HG03439 (cell line): ENCODE measurements at regions not wholly inside any gene's neighbourhood (a gene's known extent, or its start where the extent isn't known, plus 50 kb on each side); places are given as distances from the start of the nearest gene placed in this dataset.

Experiments
- ATAC-seq: cut with Tn5 transposase; IDR thresholded peaks from one replicate; pipeline ENCODE4 v1.9.1; 2021; ENCODE audit warnings: mild to moderate bottlenecking, moderate library complexity; ENCODE audit not compliant: unreplicated experiment

DNA sequence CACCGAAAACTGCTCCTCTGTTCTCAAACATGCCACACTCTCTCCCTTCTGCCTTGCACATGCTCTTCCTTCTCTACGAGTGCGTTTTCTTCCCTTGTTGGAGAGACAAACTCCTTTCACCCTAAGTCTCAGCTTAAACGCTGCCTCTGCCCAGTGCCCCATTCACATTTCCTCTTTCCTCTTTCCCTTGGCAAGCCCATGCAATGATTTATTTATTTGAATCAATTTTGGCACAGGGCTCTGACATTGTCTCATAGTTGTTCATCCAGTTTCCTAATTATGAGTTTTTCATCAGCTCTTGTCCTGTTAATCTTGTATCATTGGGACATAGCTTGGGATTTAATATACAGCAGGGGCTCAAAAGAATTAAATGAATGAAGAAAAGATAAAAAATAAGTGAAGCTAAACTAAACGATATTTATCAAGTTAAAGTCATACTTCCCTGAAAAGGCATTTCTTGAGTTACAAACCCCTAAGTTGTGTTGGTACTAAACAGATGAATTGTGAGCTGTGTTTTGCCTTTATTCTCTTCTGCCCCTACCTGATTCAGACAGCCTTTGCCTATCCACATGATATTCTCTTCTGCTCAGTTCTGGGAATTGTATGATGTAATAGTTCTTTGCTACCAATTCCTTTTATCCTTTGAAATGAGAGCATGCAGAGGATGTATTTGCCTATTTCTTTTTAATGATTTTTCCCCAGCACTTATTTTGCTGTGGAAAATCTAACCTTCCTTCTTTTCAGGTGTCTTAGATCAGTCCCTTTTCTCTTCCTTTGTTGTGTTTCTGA, 704.4 kb downstream of the UTRN start:
- no peak for ATAC-seq

DNA sequence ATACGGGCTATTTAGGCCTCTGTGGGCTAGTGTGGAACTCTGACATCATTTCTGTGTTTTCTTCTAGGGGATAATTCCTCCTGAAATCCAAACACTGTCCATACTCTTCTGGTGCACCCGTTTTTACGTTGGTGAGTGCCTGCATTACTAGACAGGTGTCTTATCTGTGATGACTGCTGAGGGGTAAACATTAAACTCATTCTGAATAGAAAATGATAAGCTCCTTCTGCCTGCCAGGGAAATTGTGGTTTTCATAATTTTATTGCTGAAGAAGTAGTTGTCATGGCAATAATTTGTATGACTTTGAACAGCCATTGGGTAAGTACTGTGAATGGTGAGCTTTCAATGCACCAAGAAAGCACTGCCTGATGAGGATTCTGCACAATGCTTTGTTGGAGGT, 705.6 kb downstream of the UTRN start:
- no peak for ATAC-seq

DNA sequence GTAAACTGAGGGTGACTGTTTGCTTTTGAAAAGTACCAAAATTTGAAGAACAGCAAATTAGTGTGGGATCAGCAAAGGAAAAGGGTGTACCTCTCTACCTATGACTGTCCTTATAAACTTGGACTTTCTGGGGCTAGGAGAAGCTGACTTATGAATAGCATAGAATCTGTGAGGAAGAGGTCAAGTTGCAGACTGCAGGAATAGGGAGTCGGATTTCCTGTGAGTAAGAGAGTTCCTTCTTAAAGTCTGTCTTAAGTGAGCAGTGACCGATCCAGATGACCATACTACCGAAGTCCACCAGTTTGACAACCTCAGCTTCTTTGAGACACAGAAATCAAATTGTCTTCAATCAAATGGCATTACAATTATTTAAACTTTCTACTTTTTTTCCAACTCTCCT, 708.7 kb downstream of the UTRN start:
- ATAC-seq = no peak

DNA sequence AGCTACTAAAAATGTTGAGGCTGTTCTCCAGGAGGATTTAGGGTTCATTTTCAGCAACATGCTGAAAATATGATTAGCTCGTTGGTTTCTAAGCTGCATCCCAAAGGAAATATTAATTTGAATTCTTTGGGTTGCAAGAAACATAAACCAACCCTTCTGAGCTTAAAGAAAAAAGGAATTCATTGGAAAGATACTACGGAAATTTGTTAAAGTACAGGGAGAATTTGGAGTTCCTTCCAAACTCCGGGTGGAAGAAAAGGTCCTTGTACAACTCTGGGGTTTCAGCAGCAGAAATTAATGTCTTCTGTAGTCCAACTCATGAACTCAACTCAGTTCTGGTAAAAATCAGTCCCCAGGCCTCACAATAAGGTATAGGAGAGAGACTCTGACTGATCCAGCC, 712.9 kb downstream of the UTRN start:
- no peak for ATAC-seq

DNA sequence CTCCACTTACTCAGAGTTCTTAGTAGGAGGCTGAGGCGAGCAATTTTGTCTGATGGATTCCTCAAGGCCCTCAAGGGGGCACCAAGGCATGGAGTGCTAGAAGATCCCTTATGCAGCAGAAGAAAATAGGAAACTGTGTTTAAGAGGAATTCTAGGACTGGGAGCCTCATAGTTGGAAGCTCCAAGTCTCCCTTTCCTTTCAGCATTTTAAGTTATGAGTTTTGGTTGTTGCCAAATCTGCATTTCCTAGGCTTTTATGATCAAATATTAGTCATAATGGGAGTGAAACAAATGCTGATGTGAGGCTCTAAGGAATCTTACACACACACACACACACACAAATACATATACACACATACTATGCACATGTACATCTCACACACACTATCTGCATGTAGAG, 714.0 kb downstream of the UTRN start:
- no peak for ATAC-seq

DNA sequence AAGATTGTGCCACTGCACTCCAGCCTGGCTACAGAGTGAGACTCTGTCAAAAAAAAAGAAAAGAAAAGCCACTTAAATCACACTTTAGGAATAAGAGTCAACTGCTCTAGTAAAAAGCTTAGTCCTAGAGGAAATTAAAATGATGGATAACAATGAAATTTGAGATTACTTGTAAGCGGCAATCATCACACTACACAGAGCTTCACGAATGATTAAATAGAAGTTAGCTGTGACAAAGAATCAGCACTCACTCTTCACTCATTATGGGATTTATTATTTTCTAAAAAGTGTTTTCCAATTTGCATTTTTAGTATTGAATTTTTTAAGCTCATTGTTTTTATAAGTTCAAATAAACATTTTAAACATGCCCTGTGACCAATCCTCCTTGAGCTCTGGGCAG, 718.0 kb downstream of the UTRN start:
- ATAC-seq = no peak

DNA sequence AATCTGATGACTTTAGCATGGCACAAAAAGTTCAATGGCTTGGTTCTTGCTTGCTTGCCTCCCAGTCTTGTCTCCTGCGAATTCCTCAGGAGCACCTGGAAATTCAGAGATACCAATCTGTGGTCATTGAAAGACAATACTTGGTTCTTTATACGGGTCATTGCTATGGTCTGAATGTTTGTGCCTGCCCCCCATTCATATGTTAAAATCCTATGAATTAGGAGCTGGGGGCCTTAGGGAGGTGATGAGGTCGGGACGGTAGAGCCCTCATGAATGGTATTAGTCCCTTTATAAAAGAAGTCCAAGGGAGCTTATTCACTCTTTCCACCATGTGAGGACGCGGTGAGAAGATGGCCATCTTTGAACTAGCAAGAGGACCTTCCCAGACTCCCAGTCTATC, 721.8 kb downstream of the UTRN start:
- no peak for ATAC-seq

DNA sequence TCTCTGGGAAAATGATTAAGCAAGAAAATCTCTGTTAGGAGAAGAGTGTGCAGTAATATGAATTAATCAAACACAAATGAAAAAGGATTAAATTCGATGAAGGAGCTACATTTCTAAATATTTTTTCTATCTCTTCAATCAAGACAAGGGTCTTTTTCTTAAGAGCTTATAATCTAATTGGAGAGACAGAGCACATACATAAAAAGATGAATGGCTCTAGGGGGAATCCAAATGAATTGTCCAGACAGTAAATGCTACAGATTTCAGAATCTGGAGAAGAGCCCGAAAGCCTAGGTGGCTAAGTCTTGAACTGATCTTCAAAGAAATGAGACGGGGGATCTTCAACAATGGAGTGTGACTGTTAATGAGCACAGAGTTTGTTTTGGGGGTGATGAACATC, 723.6 kb downstream of the UTRN start:
- ATAC-seq = no peak

DNA sequence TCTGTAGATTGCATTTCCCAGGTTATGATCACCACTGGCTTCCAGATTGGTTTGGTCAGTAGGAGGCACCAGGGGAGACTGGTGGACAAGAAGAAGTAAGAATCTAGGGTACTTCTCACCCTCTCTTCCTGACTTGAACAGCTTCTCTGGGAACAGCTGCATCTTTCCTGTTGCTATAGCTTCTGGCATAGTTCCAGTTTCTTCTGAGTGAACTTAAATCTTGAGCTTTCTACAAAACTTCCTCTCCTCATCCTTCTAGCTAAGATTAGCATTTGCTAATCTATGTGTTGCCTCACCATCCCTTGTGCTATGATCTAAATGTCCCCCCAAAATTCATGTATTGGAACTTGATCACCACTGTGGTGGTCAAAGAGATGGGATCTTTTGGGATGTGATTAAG, 724.6 kb downstream of the UTRN start:
- no peak for ATAC-seq

DNA sequence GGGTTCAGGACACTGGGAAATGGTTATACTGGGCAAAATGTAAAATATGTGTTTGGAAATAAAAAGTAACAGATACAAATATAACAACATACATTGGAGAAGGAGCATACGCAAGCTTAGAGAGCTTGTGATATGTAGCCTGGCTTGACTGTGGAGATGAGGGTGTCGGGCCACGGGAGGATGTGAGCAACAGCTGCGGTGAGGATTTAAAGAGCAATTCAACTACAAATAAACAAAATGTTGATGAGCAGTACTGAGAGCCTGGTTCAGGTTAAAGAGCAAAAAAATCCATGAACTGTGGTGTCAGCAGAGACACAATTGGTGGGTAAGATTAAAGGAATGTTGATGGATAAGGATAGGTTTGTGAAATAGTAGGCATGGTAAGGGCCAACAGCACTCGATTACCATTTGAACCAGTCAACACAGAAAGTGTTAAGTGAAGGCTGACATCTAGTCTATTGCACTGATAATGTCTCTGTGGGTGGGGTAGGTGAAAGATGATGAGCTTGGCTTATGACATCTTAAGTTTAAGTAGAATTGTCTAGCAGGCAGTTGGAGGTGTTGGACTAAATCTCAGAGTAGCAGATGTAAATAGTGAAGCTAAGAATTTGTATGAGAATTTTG, 723.2 kb downstream of the EPM2A start:
- no peak for ATAC-seq

DNA sequence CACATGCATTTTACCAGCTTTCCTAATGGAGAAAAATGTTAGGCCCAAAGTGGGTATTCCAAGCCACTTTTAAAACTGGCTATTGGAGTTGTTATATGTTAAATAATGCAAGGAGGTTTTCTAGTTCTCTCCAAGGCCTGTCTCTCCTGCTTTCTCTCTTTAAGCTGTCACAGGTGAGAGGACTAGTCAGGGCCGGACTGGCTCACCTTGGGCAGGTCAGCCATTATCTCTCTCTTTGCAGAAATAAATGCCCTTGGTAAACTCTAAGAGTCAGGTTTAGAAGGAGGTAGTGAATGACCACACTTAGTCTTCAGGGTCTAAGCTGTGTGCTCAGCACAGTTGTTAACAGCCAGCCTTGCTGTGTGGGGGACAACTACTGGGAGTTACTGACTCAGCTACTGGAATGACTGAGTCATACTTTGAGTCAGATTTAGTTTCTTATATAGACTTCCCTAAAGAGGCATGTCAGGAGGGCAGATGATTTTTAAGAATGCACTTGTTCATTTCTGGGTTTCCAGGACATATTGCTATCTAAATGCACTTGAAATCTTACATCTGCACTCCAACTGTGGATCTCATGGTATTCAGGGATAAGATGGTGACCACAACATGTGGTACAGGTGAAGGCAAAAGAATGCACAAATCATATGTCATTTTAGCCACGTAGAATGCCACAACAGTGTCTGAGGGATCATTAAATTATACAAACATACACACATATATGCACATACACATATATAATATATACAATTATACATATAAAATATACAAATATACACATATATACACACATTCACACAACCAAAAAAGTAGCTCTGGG, 719.4 kb downstream of the EPM2A start:
- ATAC-seq = peak; percentile 98

DNA sequence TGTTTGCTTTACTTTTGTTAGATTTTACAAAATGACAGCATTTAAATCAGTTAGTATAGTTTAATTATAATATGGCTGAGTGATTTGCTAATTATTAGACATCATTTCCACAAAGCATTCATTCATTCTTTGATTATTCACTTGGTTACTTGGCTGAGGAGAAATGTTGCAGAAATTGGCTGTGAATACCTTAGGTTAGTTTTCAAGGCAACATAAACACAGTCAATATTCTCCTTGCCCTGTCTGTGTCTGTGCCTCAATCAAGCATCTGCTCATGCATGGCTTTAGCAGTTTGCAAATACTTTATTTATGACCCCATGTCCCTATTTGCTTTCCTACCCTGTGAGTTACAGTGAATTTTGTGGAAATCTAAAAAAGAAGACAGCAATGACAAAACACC, 718.3 kb downstream of the EPM2A start:
- ATAC-seq = no peak

DNA sequence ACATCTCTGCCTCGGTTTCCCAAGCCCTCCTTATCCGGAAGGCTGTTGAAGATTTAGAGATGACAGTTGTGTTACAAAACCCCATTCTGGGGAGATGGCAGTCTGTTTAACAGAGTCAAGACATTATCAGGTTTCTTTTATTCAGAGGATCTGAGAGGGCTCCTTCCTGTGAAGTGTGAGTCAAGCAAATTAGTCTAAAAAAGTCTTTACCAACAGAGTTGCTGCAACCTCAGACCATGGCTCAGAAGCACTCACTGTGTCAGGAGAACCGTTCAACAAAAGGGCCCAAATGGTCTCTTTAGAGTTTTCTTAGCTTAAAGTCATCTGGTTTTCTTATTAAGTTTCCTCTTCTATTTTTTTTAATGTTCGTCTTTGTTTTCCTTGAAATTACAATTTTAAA, 717.8 kb downstream of the EPM2A start:
- ATAC-seq = no peak

DNA sequence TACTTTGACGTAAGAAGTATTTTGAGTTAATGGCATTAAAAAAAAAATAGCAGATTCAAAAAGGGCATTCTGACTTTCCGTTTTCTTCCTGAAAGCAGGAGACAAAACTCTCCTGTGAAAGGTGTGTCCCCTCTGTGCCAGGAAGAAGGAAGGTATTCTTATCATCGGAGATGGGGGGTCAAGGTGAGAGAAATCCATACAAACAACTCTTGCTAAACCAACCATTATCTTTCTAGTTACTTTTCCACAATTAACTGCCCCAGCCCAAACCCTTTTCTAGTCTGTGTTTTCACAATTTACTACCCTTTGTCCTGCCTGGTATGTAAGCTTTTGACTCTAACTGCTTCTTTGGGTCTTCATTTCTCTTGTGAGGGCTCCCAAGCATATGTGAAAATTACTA, 717.3 kb downstream of the EPM2A start:
- no peak for ATAC-seq

DNA sequence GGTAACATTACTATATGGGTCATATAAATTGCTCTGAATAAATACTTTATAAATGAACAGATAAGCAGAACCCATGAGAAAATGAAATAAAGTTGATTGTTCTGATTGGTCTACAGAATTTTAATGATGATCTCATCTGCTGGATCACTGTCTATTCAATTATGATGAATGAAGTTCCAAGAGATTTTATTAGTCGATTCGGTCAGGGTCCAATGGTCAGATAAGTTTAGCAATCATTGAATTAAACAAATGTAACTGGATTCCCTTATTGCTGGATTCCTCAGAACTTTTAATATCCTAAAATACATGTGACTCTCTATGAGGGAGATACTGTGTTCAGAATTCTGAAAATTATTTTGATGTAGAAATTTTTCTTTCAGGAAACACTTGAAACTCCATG, 715.2 kb downstream of the EPM2A start:
- no peak for ATAC-seq

DNA sequence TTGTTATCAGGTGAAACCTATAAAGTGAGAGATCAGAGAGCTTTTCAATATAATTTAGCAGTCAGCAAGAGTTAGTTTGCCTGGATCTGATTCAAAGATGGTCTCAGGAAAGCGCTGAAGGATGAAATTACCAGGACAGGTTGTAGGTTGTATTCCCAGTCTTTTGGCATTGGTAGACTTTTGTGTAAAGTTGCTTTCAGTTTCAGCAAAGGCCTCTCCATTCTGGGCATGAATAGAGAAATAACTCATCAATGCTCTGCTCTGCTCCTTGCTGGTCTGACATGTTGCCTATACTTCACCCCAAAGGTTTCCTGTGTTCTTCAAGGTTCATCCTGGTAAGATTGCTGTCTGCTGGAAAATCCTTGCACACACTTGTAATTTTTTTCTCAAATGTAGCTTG, 714.8 kb downstream of the EPM2A start:
- ATAC-seq = no peak

DNA sequence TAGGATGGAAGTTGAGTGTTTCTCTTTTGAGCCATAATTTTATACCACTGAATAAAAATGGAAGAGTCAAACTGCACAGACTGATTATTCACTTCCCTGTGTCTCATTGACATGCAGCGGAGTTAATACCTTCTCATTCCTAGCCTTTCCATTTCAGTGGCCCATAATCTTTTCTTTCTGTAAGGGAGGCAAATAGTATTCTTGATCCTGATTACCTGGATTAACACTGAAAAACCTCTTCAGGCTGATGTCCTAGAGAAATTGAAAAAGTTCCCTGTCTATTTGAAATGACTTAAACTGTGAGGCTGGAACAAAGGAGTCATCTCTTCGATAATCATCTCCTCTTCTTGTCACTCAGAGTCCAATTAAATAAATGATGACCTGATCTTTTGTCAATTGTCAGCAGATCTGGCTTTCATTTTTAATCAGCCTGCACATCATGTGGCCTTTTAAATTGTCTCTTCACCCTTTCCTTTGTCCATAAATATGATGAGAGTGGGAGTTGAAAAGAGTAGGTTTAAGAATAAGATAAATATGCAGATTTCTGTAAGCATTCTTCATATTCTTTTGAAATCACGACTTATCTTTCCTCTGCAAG, 713.0 kb downstream of the EPM2A start:
- no peak for ATAC-seq

DNA sequence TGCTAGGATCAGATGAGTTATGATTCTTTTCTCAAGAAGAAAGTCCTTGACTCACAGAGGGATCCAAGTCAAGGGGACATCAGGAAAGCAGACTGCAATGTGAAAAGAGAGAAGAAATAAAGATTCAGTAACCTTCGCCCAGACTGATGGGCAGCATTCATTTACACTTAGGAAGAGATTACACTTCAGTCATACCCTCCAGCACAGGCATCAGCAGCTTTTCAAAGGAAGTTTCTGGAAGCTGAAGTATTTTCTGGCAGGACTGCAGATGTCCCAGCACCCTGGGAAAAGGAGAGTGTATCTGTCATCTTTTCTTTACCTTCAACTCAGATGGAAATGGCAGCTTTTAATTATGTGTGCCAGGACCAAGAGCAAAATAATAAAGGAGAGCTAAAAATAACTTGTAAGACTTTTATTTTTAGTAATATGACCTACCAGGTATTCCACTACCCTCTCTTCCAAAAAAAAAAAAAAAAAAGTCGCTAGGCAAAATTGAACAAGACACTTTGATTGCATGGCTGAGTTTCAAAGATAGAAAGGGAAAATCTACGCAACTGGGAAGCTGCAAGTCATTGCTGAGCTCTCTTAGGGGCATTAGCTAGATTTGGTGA, 712.1 kb downstream of the EPM2A start:
- ATAC-seq = no peak

DNA sequence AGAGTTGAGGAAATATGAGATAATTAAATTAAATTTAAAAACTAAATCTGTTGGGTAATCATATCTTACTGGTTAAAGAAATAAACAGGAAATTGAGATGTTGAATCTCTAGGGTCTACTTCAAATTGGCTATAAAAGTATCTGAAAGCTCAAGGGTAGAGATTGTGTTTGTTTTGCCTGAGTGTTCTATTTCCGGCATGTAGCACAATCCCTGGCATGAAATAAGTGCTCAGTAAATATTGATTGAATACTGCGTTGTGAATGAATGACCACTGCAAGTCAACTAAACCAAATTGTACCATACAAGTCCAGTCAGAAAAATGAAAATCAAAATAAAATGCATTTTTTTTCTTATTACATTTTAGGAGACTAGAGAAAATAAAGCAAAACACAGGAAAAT, 709.8 kb downstream of the EPM2A start:
- no peak for ATAC-seq

DNA sequence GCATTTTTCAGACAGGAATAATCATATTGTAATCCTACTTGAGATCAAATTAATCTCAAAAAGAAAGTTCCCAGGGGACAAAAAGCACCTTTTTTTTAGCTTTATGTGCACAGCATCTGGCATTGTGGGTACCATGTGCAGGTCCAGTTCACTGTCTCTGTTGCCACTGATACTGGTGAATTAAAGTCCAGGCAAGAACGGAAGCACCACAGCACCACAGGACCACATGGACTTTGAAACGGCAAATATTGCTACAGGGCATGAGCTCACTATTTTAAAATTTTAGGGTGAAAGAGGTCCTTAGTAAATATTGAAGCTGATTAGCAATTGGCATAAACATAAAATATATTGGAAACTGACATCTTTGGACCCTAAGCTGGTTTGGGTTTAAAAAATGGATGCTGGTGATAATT, 709.0 kb downstream of the EPM2A start:
- no peak for ATAC-seq

DNA sequence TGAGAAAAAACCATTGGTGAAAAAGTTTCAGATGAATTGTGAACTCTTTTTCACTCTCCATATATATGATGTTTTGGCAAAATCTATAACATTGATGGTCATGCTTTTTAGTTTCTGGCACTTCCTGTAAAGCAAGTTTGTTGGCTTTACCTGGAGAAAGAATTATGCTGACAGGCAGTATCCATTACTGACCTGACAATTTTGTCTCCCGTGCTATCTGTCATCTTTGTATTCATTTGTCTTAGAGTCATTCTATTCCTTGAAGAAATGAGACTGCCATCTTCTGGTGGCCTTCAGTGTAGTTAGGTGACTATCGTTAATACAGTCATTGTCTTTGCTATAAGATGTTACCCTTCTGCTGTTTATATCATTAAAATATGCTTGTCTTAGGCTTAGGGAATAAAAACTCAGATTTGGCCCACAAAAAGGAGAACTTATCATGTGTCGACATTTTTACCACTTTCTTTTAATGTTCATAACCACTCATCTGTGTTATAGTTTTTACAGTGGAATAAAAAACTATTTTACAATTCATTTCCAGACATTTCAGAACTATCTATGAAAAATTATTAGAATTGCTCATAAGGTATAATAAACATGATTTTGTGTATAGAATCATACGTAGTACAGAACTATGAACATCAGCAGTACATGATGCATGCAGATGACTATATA, 707.0 kb downstream of the EPM2A start:
- peak; percentile 79 for ATAC-seq
